GM13976 (cell line): ENCODE measurements at regions not wholly inside any gene's neighbourhood (a gene's known extent, or its start where the extent isn't known, plus 50 kb on each side); places are given as distances from the start of the nearest gene placed in this dataset.

Experiments
- DNase-seq: peaks from one replicate; pipeline ENCODE4 v3.0.0; 2012; ENCODE audit warnings: low spot score
- CTCF ChIP-seq: IDR thresholded peaks from 2 replicates; pipeline ENCODE4 v1.5.1; 2012; ENCODE audit warnings: borderline replicate concordance, mild to moderate bottlenecking; ENCODE audit not compliant: insufficient read depth; ENCODE audit errors: extremely low read depth, missing control alignments, control extremely low read depth
- in situ Hi-C: fragments of 300-500 bp; cut with MboI; formaldehyde crosslinking; loops from one replicate; pipeline ENCODE4 v1.12.0; 2022; ENCODE audit warnings: low sequenced_read_pairs, mixed read lengths, inconsistent platforms; ENCODE audit not compliant: unreplicated experiment

GRCh38 chr3:62939707-62940106 is 64.5 kb upstream of the CADPS start:
- in situ Hi-C loops = no loop called here
- no peak for DNase-seq
- no peak for TF ChIP-seq CTCF

GRCh38 chr3:62940771-62941563 is 65.8 kb upstream of the CADPS start:
- DNase-seq = no peak
- in situ Hi-C loops = no loop called here

GRCh38 chr3:62942227-62942626 is 67.0 kb upstream of the CADPS start:
- in situ Hi-C loops = no loop called here
- no peak for DNase-seq
- TF ChIP-seq CTCF = no peak

More at GRCh38 chr3:62940771-62941563, 65.8 kb upstream of the CADPS start:
- TF ChIP-seq CTCF = no peak

DNA sequence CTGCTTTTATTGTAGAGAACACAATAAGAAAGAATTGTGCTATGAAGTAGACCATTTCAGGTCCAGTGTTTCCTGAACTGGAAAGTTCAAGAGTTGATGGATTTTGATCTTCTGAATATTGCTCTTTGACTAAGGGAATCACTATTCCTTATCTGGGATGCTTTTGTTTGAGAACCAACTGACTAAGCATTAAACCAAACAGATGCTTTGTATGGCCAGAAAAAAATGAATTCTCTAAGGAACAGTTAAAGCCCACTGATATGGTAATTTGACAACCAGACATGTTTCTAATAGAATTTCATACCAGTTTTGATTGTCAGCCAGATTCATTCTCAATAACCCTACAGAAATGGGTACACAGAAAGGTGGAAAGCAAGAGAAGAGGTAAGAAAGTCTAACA is 67.5 kb upstream of the CADPS start:
- TF ChIP-seq CTCF = no peak
- in situ Hi-C loops = no loop called here
- no peak for DNase-seq

DNA sequence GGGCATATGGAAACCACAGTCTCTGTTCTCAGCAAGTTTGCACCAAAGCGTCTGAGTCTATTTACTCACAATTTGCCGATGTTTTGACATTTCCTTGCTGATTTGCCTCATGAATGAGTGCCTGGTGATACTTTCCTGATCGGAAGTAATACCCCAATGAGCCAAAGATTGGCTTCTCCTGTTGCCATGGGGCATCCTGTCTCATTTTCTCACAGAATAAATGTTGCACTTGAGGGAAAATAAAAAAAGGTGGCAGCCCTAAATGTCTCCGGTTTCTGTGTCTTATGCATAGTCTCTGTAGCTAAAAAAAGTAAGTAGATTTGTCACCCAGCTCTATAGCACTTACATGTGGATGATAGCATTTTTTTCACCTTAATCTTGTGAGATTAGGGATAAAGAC is 73.7 kb upstream of the CADPS start:
- TF ChIP-seq CTCF = no peak
- DNase-seq = no peak
- in situ Hi-C loops = no loop called here

DNA sequence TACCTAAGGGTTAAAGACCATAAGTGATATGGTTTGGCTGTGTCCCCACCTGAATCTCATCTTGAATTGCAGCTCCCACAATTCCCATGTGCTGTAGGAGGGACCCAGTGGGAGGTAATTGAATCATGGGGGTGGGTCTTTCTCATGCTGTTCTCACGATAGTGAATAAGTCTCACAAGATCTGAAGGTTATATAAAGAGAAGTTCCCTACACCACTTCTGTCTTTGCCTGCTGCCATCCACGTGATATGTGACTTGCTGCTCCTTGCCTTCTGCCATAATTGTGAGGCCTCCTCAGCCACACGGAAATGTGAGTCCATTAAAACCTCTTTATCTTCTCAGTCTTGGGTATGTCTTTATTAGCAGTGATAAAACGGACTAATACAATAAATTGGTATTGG is 75.0 kb upstream of the CADPS start:
- in situ Hi-C loops = no loop called here
- TF ChIP-seq CTCF = no peak
- no peak for DNase-seq
